Epithelial cell of proximal tubule (primary cell): ENCODE measurements at regions not wholly inside any gene's neighbourhood (a gene's known extent, or its start where the extent isn't known, plus 50 kb on each side); places are given as distances from the start of the nearest gene placed in this dataset.

Experiments
- DNase-seq: peaks from one replicate; pipeline ENCODE4 v3.0.0-alpha.2; 2011; ENCODE audit warnings: low read depth
- H3K4me3 ChIP-seq: 2 replicates; pipeline ENCODE4 v1.5.1; 2011; ENCODE audit warnings: low read depth, mild to moderate bottlenecking, low read length
- TF ChIP-seq, protein P1 (sequence below): conservative IDR thresholded peaks from 2 replicates; pipeline ENCODE4 v1.5.1; 2012; ENCODE audit warnings: low read depth, mild to moderate bottlenecking, low read length

DNA sequence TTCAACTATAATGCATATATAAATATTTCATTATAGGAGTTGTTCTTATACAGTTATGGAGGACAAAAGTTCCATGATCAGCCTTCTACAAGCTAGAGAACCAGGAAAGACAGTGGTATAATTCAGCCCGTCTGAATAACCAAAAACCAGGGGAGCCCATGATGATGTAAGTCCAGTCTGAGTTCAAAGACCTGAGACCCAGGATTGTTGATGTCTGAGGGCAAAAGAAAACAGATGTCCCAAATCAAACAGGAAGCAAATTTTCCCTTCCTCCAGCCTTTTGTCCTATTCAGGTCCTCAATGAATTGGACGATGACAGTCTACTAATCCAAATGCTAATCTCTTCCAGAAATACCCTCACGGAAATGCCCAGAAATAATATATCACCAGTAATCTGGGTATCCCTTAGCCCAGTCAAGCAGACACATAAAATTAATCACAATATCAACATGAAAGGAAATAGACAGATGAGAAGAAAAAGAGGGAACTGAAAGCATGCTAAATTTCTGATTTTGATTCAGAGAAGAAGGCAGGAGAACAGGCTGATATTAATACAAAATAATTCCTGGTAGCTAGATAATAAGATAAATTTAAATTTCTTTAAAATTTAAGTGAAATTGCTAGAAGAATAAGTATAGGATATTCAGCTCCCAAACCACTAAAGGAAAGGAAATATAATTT is 255.6 kb upstream of the CTAGE1 start:
- no peak for DNase-seq
- H3K4me3 ChIP-seq: no peak overlapping the region
- TF ChIP-seq, protein P1, sequence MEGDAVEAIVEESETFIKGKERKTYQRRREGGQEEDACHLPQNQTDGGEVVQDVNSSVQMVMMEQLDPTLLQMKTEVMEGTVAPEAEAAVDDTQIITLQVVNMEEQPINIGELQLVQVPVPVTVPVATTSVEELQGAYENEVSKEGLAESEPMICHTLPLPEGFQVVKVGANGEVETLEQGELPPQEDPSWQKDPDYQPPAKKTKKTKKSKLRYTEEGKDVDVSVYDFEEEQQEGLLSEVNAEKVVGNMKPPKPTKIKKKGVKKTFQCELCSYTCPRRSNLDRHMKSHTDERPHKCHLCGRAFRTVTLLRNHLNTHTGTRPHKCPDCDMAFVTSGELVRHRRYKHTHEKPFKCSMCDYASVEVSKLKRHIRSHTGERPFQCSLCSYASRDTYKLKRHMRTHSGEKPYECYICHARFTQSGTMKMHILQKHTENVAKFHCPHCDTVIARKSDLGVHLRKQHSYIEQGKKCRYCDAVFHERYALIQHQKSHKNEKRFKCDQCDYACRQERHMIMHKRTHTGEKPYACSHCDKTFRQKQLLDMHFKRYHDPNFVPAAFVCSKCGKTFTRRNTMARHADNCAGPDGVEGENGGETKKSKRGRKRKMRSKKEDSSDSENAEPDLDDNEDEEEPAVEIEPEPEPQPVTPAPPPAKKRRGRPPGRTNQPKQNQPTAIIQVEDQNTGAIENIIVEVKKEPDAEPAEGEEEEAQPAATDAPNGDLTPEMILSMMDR: no peak

DNA sequence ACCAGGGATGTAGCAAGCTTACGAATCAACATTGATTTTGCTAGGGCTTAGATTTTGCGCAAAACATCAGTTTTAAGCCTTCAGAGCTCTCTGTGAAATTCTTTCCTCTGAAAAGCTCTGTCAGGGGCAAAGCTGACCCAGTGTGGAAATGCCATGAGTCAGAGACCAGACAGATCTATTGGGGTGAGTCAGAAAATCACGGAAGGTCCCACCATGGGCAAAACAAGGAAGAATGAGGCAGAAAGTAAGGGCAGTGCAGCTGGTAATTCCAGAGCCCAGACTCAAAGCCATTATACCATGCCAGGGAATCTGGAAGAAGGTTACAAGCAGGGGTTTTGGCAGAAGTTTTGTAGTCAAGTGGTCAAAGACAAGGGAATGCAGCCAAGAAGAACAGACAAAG is 256.6 kb upstream of the CTAGE1 start:
- no peak overlapping the region for H3K4me3 ChIP-seq
- peak; percentile 90 for DNase-seq

DNA sequence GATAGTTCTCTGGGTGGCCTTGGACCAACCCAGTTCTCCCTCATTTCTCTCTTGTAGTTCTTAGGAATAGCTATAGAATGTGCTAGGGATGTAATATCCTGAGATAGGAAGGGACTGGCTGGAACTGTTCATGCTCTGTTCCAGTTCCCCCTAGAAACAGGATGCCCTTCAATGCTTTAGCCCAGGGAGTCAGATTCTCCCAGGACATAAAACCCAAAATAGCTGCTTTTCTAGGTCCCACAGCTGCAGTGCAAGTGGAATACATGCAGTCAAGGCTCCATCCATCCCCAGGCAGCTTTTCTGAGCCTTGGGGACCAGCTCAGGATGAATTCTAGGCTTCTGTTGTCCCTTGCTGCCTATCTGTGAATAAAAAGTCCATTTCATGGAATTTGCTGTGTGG is 257.3 kb upstream of the CTAGE1 start:
- no peak overlapping the region for H3K4me3 ChIP-seq
- DNase-seq: no peak
- TF ChIP-seq, protein P1: no peak

More for the DNA sequence above, 256.6 kb upstream of the CTAGE1 start:
- TF ChIP-seq, protein P1: no peak

DNA sequence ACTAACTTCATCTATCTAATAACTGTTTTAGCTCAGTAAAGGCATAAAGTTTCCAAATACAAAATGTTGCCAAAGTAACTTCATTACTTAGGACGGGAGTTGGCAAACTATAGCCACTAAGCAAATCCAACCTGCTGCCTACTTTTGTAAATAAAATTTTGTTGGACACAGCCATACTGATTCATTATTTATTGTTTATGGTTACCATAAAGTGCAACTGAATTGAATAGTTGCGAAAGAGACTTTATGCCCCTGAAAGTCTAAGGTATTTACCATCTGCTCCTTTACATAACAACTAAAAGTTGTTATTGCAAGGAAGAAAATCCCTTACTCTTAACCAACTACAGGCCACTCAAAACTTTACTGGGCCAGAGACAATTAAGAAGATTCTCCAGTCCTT is 256.7 kb upstream of the RBBP8 start:
- no peak overlapping the region for H3K4me3 ChIP-seq
- TF ChIP-seq, protein P1: no peak
- no peak for DNase-seq

DNA sequence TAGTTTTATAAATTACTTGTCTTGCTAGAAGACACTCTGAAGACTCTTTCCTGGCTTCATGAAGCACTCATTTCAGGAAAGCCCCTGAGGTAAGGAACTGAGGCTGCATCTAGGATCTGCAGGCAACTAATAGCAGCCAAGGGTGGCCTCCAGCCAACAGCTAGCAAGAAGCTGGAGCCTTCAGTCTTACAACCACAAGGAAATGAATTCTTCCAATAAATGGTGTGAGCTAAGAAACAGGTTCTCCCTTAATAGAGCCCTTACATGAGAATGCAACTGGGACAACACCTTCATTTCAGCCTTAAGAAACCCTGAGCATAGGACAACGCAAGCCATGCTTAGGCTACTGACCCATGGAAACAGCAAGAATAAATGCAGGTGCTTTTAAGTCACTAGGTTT is 254.6 kb upstream of the RBBP8 start:
- no peak for DNase-seq

DNA sequence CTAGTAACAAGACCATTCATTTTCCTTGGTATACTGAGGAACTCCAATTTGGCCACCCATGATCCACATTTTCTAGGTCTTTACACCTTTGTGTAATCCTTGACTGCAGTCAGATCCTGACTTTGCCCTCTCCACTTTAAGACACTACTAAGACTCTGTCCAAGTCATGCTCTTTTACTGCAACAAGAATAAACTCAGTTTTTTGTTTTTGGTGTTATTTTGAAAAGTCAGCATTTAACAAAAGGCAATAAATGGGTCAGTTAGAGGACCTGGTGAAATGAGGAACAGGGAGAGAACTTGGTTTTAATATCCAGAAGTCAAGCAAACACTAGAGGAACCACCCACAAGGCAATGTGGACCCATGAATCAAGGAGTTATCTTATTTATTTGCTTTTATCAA is 252.2 kb upstream of the RBBP8 start:
- no peak for DNase-seq
- H3K4me3 ChIP-seq: no peak overlapping the region
- TF ChIP-seq, protein P1: no peak

More for the DNA sequence above, 254.6 kb upstream of the RBBP8 start:
- H3K4me3 ChIP-seq: no peak overlapping the region
- TF ChIP-seq, protein P1: no peak

DNA sequence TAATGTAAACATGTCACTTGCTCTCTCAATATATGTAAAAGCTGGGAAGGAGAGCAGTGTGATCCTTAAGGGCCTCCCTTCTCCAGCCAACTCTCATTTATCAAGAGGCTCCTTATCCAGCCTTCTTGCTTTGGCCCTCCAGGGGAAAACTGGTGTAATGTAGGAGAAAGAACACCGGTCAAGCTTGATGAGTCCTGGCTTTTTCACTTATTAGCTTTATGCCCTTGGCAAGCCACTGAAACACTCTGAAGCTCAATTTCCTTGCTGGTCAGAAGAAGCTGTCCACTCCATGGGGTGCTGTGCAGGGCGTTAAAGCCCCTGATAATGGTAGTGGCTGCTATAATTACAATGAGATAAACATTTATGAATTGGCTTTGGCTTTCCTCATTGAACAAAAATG is 251.2 kb upstream of the RBBP8 start:
- TF ChIP-seq, protein P1: peak; percentile 18
- H3K4me3 ChIP-seq: no peak overlapping the region
- DNase-seq: no peak
